Smooth muscle cell (in vitro differentiated cells): ENCODE measurements at regions not wholly inside any gene's neighbourhood (a gene's known extent, or its start where the extent isn't known, plus 50 kb on each side); places are given as distances from the start of the nearest gene placed in this dataset.

Experiments
- DNase-seq: peaks from one replicate; lab custom pipeline; 2025; ENCODE audit not compliant: unreplicated experiment; lab: John Stamatoyannopoulos, UW
- H2AFZ ChIP-seq: fragments of 200-600 bp; sonication (generic); 2 replicates; pipeline ENCODE4 v1.6.0; 2016; ENCODE audit warnings: antibody characterized with exemption, low read depth, mild to moderate bottlenecking
- H3F3A ChIP-seq: fragments of 200-600 bp; sonication (generic); 2 replicates; pipeline ENCODE4 v1.6.0; 2017; ENCODE audit warnings: antibody characterized with exemption, low read depth
- H3K27ac ChIP-seq: fragments of 200-600 bp; sonication (generic); 2 replicates; pipeline ENCODE4 v1.5.1; 2016; ENCODE audit warnings: low read depth, mild to moderate bottlenecking
- H3K27me3 ChIP-seq: fragments of 200-600 bp; sonication (generic); 2 replicates; pipeline ENCODE4 v1.6.1; 2016; ENCODE audit warnings: low read depth, mild to moderate bottlenecking
- H3K36me3 ChIP-seq: fragments of 200-600 bp; sonication (generic); 2 replicates; pipeline ENCODE4 v1.5.1; 2016; ENCODE audit warnings: low read depth
- H3K4me1 ChIP-seq: fragments of 200-600 bp; sonication (generic); 2 replicates; pipeline ENCODE4 v1.5.1; 2016; ENCODE audit warnings: low read depth
- H3K4me2 ChIP-seq: fragments of 200-600 bp; sonication (generic); 2 replicates; pipeline ENCODE4 v1.6.0; 2016; ENCODE audit warnings: mild to moderate bottlenecking
- H3K4me3 ChIP-seq: fragments of 200-600 bp; sonication (generic); 2 replicates; pipeline ENCODE4 v1.5.1; 2016; ENCODE audit warnings: mild to moderate bottlenecking
- H3K79me2 ChIP-seq: fragments of 200-600 bp; sonication (generic); 2 replicates; pipeline ENCODE4 v1.6.0; 2016; ENCODE audit warnings: low read depth, mild to moderate bottlenecking
- H3K9ac ChIP-seq: fragments of 200-600 bp; sonication (generic); 2 replicates; pipeline ENCODE4 v1.6.0; 2016; ENCODE audit warnings: low read depth
- H3K9me3 ChIP-seq: fragments of 200-600 bp; sonication (generic); replicated peaks from 2 replicates; pipeline ENCODE4 v1.5.1; 2016; ENCODE audit warnings: low read depth
- H4K20me1 ChIP-seq: fragments of 200-600 bp; sonication (generic); 2 replicates; pipeline ENCODE4 v1.6.0; 2016; ENCODE audit warnings: low read depth
- WGBS: methylation state at CpG from one replicate; pipeline ENCODE4 v1.1.7; 2016; ENCODE audit warnings: low lambda C conversion rate; 5-methylcytosine and 5-hydroxymethylcytosine counted together
- TF ChIP-seq, protein P1 (sequence below): fragments of 200-600 bp; sonication (generic); IDR thresholded peaks from 2 replicates; pipeline ENCODE4 v1.5.1; 2017; ENCODE audit warnings: borderline replicate concordance, mild to moderate bottlenecking, antibody characterized with exemption; ENCODE audit not compliant: insufficient read depth, poor library complexity, severe bottlenecking

GRCh38 chr20:11017446-11017845 lies 343.6 kb upstream of the JAG1 start:
- no peaks in the 10 kb centered on the region for H3K4me1 ChIP-seq
- H3K4me3 ChIP-seq: no peak overlapping the region
- 72% methylated on average over 4 of the region's 4 CpGs for WGBS
- no peak overlapping the region for H3K27ac ChIP-seq
- no peaks in the 10 kb centered on the region for H3F3A ChIP-seq
- no peak overlapping the region for H3K4me2 ChIP-seq
- H3K36me3 ChIP-seq: no peaks in the 10 kb centered on the region
- TF ChIP-seq, protein P1, sequence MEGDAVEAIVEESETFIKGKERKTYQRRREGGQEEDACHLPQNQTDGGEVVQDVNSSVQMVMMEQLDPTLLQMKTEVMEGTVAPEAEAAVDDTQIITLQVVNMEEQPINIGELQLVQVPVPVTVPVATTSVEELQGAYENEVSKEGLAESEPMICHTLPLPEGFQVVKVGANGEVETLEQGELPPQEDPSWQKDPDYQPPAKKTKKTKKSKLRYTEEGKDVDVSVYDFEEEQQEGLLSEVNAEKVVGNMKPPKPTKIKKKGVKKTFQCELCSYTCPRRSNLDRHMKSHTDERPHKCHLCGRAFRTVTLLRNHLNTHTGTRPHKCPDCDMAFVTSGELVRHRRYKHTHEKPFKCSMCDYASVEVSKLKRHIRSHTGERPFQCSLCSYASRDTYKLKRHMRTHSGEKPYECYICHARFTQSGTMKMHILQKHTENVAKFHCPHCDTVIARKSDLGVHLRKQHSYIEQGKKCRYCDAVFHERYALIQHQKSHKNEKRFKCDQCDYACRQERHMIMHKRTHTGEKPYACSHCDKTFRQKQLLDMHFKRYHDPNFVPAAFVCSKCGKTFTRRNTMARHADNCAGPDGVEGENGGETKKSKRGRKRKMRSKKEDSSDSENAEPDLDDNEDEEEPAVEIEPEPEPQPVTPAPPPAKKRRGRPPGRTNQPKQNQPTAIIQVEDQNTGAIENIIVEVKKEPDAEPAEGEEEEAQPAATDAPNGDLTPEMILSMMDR: no peak
- H4K20me1 ChIP-seq: no peaks in the 10 kb centered on the region
- H3K9me3 ChIP-seq: no peaks in the 10 kb centered on the region
- no peaks in the 10 kb centered on the region for H3K27me3 ChIP-seq
- no peak for DNase-seq
- H3K79me2 ChIP-seq: no peaks in the 10 kb centered on the region
- no peak overlapping the region for H3K9ac ChIP-seq
- H2AFZ ChIP-seq: peak overlapping the region; percentile 4

DNA sequence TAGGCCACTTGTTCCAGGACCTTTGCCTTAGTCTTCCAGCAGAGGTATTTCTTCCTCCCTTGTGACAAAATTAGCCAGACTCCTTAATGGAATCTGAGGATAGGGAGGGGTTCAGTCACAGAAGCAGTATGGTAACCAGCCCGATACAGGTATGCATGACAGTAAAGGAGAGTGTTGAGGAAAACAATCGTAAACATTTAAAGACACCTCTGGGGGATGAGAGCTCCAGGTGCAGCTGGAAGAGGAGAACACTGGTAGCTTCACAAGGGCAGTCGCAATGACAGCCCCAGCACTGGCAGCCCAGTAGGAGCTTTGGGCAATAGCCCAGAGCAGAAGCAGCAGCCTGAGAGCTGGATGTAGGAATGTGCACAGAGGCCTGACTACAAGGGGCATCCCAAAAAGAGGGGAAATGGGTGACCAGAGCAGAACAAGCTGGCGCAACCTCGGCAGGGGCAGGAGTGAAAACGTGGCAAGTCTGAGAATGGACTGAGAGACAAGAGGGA lies 344.9 kb upstream of the JAG1 start:
- no peak for DNase-seq
- H3K27ac ChIP-seq: no peak overlapping the region
- no peaks in the 10 kb centered on the region for H4K20me1 ChIP-seq
- H3K4me1 ChIP-seq: no peaks in the 10 kb centered on the region
- H3K36me3 ChIP-seq: no peaks in the 10 kb centered on the region
- H3K79me2 ChIP-seq: no peaks in the 10 kb centered on the region
- no peak overlapping the region for H3K4me3 ChIP-seq
- H3K9me3 ChIP-seq: no peaks in the 10 kb centered on the region
- no peaks in the 10 kb centered on the region for H3K27me3 ChIP-seq
- no peak overlapping the region for H3K9ac ChIP-seq
- H2AFZ ChIP-seq: no peak overlapping the region
- no peak overlapping the region for H3K4me2 ChIP-seq
- TF ChIP-seq, protein P1: no peak
- H3F3A ChIP-seq: no peaks in the 10 kb centered on the region
- 84% methylated on average over 6 of the region's 6 CpGs for WGBS

DNA sequence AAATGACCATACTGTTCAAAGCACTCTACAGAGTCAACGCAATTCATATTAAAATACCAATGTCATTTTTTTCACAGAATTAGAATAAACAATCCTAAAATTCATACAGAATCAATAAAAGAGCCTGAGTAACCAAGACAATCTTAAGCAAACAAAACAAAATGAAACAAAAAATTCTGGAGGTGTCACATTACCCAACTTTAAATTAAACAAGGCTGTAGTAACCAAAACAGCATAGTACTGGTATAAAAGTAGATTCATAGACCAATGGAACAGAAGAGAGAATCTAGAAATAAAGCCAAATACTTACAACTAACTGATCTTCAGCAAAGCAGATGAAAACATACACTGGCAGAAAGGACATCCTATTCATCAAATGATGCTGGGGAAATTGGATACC lies 346.9 kb upstream of the JAG1 start:
- Histone ChIP-seq H3K27me3 (no peaks in the 10 kb centered on the region), H3K4me3 (no peak overlapping the region), H4K20me1 (no peaks in the 10 kb centered on the region), H3K27ac (no peak overlapping the region), H3K4me2 (no peak overlapping the region), H2AFZ (no peak overlapping the region), H3K9me3 (no peaks in the 10 kb centered on the region), H3K9ac (no peak overlapping the region), H3K36me3 (no peaks in the 10 kb centered on the region), H3K4me1 (no peaks in the 10 kb centered on the region), H3F3A (no peaks in the 10 kb centered on the region), H3K79me2 (no peaks in the 10 kb centered on the region)
- DNase-seq: no peak
- TF ChIP-seq, protein P1: no peak
- 100% methylated on average over 1 of the region's 1 CpG for WGBS

DNA sequence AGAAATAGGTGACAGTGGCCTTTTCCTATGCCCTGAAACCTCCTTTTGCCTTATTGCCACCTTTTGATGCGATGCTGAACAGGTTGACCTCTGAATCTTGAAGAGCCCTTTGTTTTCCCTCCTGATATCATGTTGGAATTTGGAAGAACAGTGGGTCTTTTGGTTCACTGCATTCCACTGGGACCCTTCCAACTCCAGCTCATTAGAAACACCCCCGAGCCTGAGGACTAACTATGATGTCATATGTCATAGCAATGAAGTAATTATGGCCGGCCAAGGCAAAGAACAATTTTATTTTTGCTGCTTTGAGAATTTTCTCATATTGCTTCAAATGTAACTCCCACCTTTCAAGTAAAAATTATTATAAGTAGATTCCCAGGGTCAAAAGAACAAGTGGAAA lies 353.4 kb upstream of the JAG1 start:
- no peak overlapping the region for H3K27ac ChIP-seq
- 89% methylated on average over 3 of the region's 3 CpGs for WGBS
- peaks cover 3% of the 10 kb centered on the region for H3K9me3 ChIP-seq
- no peaks in the 10 kb centered on the region for H3F3A ChIP-seq
- H3K4me2 ChIP-seq: no peak overlapping the region
- no peaks in the 10 kb centered on the region for H3K79me2 ChIP-seq
- H3K4me3 ChIP-seq: no peak overlapping the region
- H3K36me3 ChIP-seq: no peaks in the 10 kb centered on the region
- H2AFZ ChIP-seq: no peak overlapping the region
- H3K9ac ChIP-seq: no peak overlapping the region
- no peaks in the 10 kb centered on the region for H4K20me1 ChIP-seq
- no peak for DNase-seq
- no peaks in the 10 kb centered on the region for H3K27me3 ChIP-seq
- no peaks in the 10 kb centered on the region for H3K4me1 ChIP-seq
- TF ChIP-seq, protein P1: no peak
